ENCODE measurements at regions not wholly inside any gene's neighbourhood (a gene's known extent, or its start where the extent isn't known, plus 50 kb on each side); places are given as distances from the start of the nearest gene placed in this dataset.

- TF ChIP-seq CTCF (IDR thresholded peaks at IDR 0.05 in 2 of 3, conservative IDR thresholded peaks at IDR 0.05 in 1 of 3; ENCODE audit: control insufficient read depth in 2 of 3, extremely low read depth in 1 of 3, insufficient read depth in 1 of 3, low read depth in 3 of 3, low read length in 3 of 3) (no peak), PBX3 (IDR thresholded peaks at IDR 0.05; ENCODE audit: insufficient replicate concordance, low read depth, low read length) (no peak), EZH2 (IDR thresholded peaks at IDR 0.05; ENCODE audit: borderline replicate concordance, control insufficient read depth, low read depth, low read length) (no peak), POLR2AphosphoS5 (IDR thresholded peaks at IDR 0.05; ENCODE audit: low read length) (no peak), NRF1 (conservative IDR thresholded peaks at IDR 0.05; ENCODE audit: low read depth, low read length) (no peak), POLR2A (IDR thresholded peaks at IDR 0.05; ENCODE audit: low read depth, low read length) (no peak), ZNF274 (IDR thresholded peaks at IDR 0.05; ENCODE audit: insufficient read depth, insufficient read length) (no peak), CREB1 (IDR thresholded peaks at IDR 0.05; ENCODE audit: low read depth) (no peak), MTA2 (IDR thresholded peaks at IDR 0.05; ENCODE audit: low read depth) (no peak), E4F1 (IDR thresholded peaks at IDR 0.05; ENCODE audit: borderline replicate concordance, partially characterized antibody) (no peak), TCF3 (IDR thresholded peaks at IDR 0.05; ENCODE audit: borderline replicate concordance, insufficient read depth, low read depth, low read length) (no peak), ETV6 (conservative IDR thresholded peaks at IDR 0.05 in 1 of 2, IDR thresholded peaks at IDR 0.05 in 1 of 2; ENCODE audit: borderline replicate concordance in 1 of 2, low read depth in 1 of 2) (no peak)
Observed at GRCh38 chr10:58994226-58995057, 182.0 kb upstream of the PHYHIPL start.

Data from GM12878 (cell line).